OCI-LY3 (cell line): ENCODE measurements at regions not wholly inside any gene's neighbourhood (a gene's known extent, or its start where the extent isn't known, plus 50 kb on each side); places are given as distances from the start of the nearest gene placed in this dataset.

ENCODE experiments used
- EZH2phosphoT487 ChIP-seq: fragments of 200-600 bp; shearing (Covaris generic); IDR thresholded peaks from 2 replicates; pipeline ENCODE4 v1.6.1; 2018; ENCODE audit warnings: antibody characterized with exemption, mixed run types, low read depth
- TF ChIP-seq, protein P1 (sequence below): fragments of 200-600, 300-600 bp; sonication (generic); IDR thresholded peaks from 2 replicates; pipeline ENCODE4 v1.5.1; 2014; ENCODE audit warnings: antibody characterized with exemption, low read length, low read depth

DNA sequence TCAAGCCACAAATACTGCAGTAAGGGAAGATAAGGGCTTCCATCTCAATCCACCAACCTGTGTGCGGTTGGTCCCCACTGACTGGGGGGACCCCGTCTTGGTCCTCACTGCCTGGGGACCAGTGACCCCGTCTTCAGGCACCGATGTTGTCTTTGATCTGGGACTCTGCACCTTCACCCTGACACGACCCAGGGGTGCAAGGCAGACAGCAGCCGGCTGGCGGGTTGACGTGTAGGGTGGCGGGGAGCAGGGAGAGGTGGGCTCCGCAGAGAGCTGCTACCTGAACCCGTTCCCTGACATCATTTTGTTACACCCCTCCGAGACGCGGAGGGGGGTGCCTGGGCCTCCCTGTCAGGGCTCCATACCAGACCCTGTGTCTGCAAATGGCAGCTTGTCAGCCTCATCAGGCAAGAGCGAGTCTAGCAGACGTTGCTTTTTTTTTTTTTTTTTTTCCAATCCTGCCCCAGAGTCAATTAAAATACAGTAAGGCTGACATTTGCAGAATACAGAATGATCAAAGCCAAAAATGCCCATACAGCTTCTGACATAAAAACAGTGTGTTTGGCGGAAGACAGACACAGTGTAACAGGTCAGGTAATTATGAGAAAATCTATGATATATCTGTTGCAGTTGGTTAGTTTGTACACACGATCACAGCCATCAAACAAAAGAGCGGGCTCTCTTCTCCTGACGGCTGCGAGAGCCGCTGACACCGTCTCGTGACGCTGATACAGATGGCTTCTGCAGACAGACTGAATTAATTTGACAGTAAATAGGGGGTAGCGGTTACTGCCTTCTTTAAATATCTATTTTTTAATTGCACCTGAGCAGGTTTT lies 118.6 kb downstream of the CRLF2 start:
- TF ChIP-seq, protein P1, sequence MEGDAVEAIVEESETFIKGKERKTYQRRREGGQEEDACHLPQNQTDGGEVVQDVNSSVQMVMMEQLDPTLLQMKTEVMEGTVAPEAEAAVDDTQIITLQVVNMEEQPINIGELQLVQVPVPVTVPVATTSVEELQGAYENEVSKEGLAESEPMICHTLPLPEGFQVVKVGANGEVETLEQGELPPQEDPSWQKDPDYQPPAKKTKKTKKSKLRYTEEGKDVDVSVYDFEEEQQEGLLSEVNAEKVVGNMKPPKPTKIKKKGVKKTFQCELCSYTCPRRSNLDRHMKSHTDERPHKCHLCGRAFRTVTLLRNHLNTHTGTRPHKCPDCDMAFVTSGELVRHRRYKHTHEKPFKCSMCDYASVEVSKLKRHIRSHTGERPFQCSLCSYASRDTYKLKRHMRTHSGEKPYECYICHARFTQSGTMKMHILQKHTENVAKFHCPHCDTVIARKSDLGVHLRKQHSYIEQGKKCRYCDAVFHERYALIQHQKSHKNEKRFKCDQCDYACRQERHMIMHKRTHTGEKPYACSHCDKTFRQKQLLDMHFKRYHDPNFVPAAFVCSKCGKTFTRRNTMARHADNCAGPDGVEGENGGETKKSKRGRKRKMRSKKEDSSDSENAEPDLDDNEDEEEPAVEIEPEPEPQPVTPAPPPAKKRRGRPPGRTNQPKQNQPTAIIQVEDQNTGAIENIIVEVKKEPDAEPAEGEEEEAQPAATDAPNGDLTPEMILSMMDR: no peak
- TF ChIP-seq EZH2phosphoT487: no peak
